ENCODE measurements at regions not wholly inside any gene's neighbourhood (a gene's known extent, or its start where the extent isn't known, plus 50 kb on each side); places are given as distances from the start of the nearest gene placed in this dataset.
A peak's percentile ranks its signal among the peaks of the same experiment; 100 is the strongest.

GRCh38 chr13:71306821-71307220 is 560.2 kb downstream of the DACH1 start:
- no peaks in the 10 kb centered on the region for H3K4me1 Mint-ChIP-seq (ENCODE audit: low read depth)
- H3K4me3 Mint-ChIP-seq (ENCODE audit: unreplicated experiment), result no peak overlapping the region
- H3K27ac Mint-ChIP-seq (ENCODE audit: unreplicated experiment), result no peak overlapping the region
- H3K27me3 Mint-ChIP-seq (ENCODE audit: low read depth), result peaks cover 2% of the 10 kb centered on the region
- H3K9me3 Mint-ChIP-seq (ENCODE audit: low read depth), result no peaks in the 10 kb centered on the region
- no peak for DNase-seq (ENCODE audit: low spot score)
- no peak for TF ChIP-seq CTCF (IDR thresholded peaks at IDR 0.05)
- H3K36me3 Mint-ChIP-seq (ENCODE audit: low read depth), result no peaks in the 10 kb centered on the region

GRCh38 chr13:71304861-71305260 is 562.1 kb downstream of the DACH1 start:
- DNase-seq (ENCODE audit: low spot score), result no peak
- Mint-ChIP-seq H3K4me3 (ENCODE audit: unreplicated experiment) (no peak overlapping the region), H3K36me3 (ENCODE audit: low read depth) (no peaks in the 10 kb centered on the region), H3K9me3 (ENCODE audit: low read depth) (no peaks in the 10 kb centered on the region), H3K4me1 (ENCODE audit: low read depth) (no peaks in the 10 kb centered on the region), H3K27ac (ENCODE audit: unreplicated experiment) (no peak overlapping the region), H3K27me3 (ENCODE audit: low read depth) (peaks cover 2% of the 10 kb centered on the region)
- no peak for TF ChIP-seq CTCF (IDR thresholded peaks at IDR 0.05)

- Mint-ChIP-seq H3K36me3 (ENCODE audit: low read depth) (peaks cover 2% of the 10 kb centered on the region), H3K27me3 (ENCODE audit: low read depth) (peaks cover 2% of the 10 kb centered on the region), H3K4me3 (ENCODE audit: unreplicated experiment) (no peak overlapping the region), H3K9me3 (ENCODE audit: low read depth) (peaks cover 5% of the 10 kb centered on the region), H3K27ac (ENCODE audit: unreplicated experiment) (no peak overlapping the region), H3K4me1 (ENCODE audit: low read depth) (no peaks in the 10 kb centered on the region)
- DNase-seq (ENCODE audit: low spot score), result no peak
- peak; percentile 43 for TF ChIP-seq CTCF (IDR thresholded peaks at IDR 0.05)
Observed at GRCh38 chr13:71303144-71303543, 563.9 kb downstream of the DACH1 start.

- DNase-seq (ENCODE audit: low spot score), result no peak
Observed at GRCh38 chr13:71300602-71301001, 566.4 kb downstream of the DACH1 start.

GRCh38 chr13:71291842-71292146 is 575.2 kb downstream of the DACH1 start:
- H3K9me3 Mint-ChIP-seq (ENCODE audit: low read depth), result peaks cover 5% of the 10 kb centered on the region
- H3K36me3 Mint-ChIP-seq (ENCODE audit: low read depth), result no peaks in the 10 kb centered on the region
- TF ChIP-seq CTCF (IDR thresholded peaks at IDR 0.05), result no peak
- H3K4me3 Mint-ChIP-seq (ENCODE audit: unreplicated experiment), result no peak overlapping the region
- H3K4me1 Mint-ChIP-seq (ENCODE audit: low read depth), result no peaks in the 10 kb centered on the region
- H3K27me3 Mint-ChIP-seq (ENCODE audit: low read depth), result no peaks in the 10 kb centered on the region
- no peak overlapping the region for H3K27ac Mint-ChIP-seq (ENCODE audit: unreplicated experiment)
- DNase-seq (ENCODE audit: low spot score), result no peak

More at GRCh38 chr13:71300602-71301001, 566.4 kb downstream of the DACH1 start:
- H3K4me1 Mint-ChIP-seq (ENCODE audit: low read depth), result no peaks in the 10 kb centered on the region
- no peak overlapping the region for H3K27ac Mint-ChIP-seq (ENCODE audit: unreplicated experiment)
- peaks cover 2% of the 10 kb centered on the region for H3K27me3 Mint-ChIP-seq (ENCODE audit: low read depth)
- no peak for TF ChIP-seq CTCF (IDR thresholded peaks at IDR 0.05)
- no peak overlapping the region for H3K4me3 Mint-ChIP-seq (ENCODE audit: unreplicated experiment)
- peaks cover 2% of the 10 kb centered on the region for H3K36me3 Mint-ChIP-seq (ENCODE audit: low read depth)
- peaks cover 10% of the 10 kb centered on the region for H3K9me3 Mint-ChIP-seq (ENCODE audit: low read depth)
